ENCODE measurements at regions not wholly inside any gene's neighbourhood (a gene's known extent, or its start where the extent isn't known, plus 50 kb on each side); places are given as distances from the start of the nearest gene placed in this dataset.

- no peak for TF ChIP-seq CTCF (IDR thresholded peaks at IDR 0.05)
- no peak for TF ChIP-seq BHLHE40 (IDR thresholded peaks at IDR 0.05; ENCODE audit: low read depth, low read length)
- TF ChIP-seq POLR2A (IDR thresholded peaks at IDR 0.05; ENCODE audit: low read length) = no peak
- TF ChIP-seq TFCP2L1 (CRISPR knock-in tag; IDR thresholded peaks at IDR 0.05) = no peak
- no peak for TF ChIP-seq MAX (IDR thresholded peaks at IDR 0.05)
- TF ChIP-seq RCOR1 (IDR thresholded peaks at IDR 0.05; ENCODE audit: low read depth, low read length) = no peak
- no peak for TF ChIP-seq MAZ (IDR thresholded peaks at IDR 0.05; ENCODE audit: borderline replicate concordance, low read depth, low read length)
- TF ChIP-seq JUN (IDR thresholded peaks at IDR 0.05) = no peak
- TF ChIP-seq USF2 (IDR thresholded peaks at IDR 0.05) = no peak
Measured at GRCh38 chr13:70841240-70842061, 733.2 kb upstream of the KLHL1 start.
